ENCODE measurements at regions not wholly inside any gene's neighbourhood (a gene's known extent, or its start where the extent isn't known, plus 50 kb on each side); places are given as distances from the start of the nearest gene placed in this dataset.

GRCh38 chr3:190234621-190235020 is 87.6 kb downstream of the CLDN1 start:
- CTCF ChIA-PET: interaction anchor here (1.9 kb wide), 1 partner anchor 149 kb away, joined by 5 read pairs; no protein-coding TSS in a partner anchor
- Histone ChIP-seq H3K9ac (ENCODE audit: control insufficient read depth, insufficient read depth, low read length) (no peak overlapping the region), H3K36me3 (ENCODE audit: control insufficient read depth in 2 of 2, insufficient read depth in 2 of 2, low read length in 1 of 2) (no peaks in the 10 kb centered on the region), H3K9me3 (replicated peaks; ENCODE audit: control insufficient read depth, insufficient read depth, low read length) (no peaks in the 10 kb centered on the region), H3K79me2 (ENCODE audit: control insufficient read depth, insufficient read depth, low read length) (no peaks in the 10 kb centered on the region), H3K27ac (ENCODE audit: control insufficient read depth, insufficient read depth) (no peak overlapping the region), H3K4me3 (no peak overlapping the region), H2AFZ (ENCODE audit: control insufficient read depth, low read depth, low read length) (no peak overlapping the region), H4K20me1 (ENCODE audit: control insufficient read depth, insufficient read depth) (no peaks in the 10 kb centered on the region), H3K4me1 (ENCODE audit: control insufficient read depth, insufficient read depth, low read length) (no peaks in the 10 kb centered on the region), H3K4me2 (ENCODE audit: control insufficient read depth, insufficient read depth) (no peak overlapping the region), H3K27me3 (replicated peaks in 1 of 2; ENCODE audit: control insufficient read depth in 2 of 2, insufficient read depth in 2 of 2, low read length in 1 of 2) (no peaks in the 10 kb centered on the region)
- BruUV-seq (replicated peaks): no TSS peak
- no peak for ATAC-seq
- POLR2A ChIA-PET: no interaction called here
- SMC1A ChIA-PET (ENCODE audit: uncharacterized antibody, unreplicated experiment): interaction anchor here (1.6 to 2.5 kb wide), 2 partner anchors 24 to 32 kb away, joined by 5 to 8 read pairs; no protein-coding TSS in a partner anchor
- TF ChIP-seq HDAC2 (IDR thresholded peaks at IDR 0.05) (no peak), MEF2A (IDR thresholded peaks at IDR 0.05; ENCODE audit: insufficient read depth, low read depth, low read length) (no peak), NFYA (IDR thresholded peaks at IDR 0.05; ENCODE audit: borderline replicate concordance, low read depth, low read length) (no peak), IKZF2 (IDR thresholded peaks at IDR 0.05) (no peak), BRCA1 (IDR thresholded peaks at IDR 0.05; ENCODE audit: low read depth, low read length) (no peak), YY1 (IDR thresholded peaks at IDR 0.05; ENCODE audit: low read depth, low read length) (no peak), EGR1 (IDR thresholded peaks at IDR 0.05; ENCODE audit: borderline replicate concordance in 1 of 2, low read depth in 2 of 2, low read length in 2 of 2) (no peak), MYC (IDR thresholded peaks at IDR 0.05; ENCODE audit: insufficient read depth, insufficient read length, insufficient replicate concordance, low read length, severe bottlenecking) (no peak), ZZZ3 (IDR thresholded peaks at IDR 0.05; ENCODE audit: control insufficient read depth, insufficient read length, low read depth) (no peak), MEF2B (IDR thresholded peaks at IDR 0.05; ENCODE audit: partially characterized antibody, poor library complexity, severe bottlenecking) (no peak), ZBTB11 (CRISPR knock-in tag; IDR thresholded peaks at IDR 0.05) (no peak), CHD1 (IDR thresholded peaks at IDR 0.05; ENCODE audit: low read depth, low read length) (no peak), CBX3 (IDR thresholded peaks at IDR 0.05; ENCODE audit: borderline replicate concordance, low read depth) (no peak)
- TF ChIP-seq, protein P1, sequence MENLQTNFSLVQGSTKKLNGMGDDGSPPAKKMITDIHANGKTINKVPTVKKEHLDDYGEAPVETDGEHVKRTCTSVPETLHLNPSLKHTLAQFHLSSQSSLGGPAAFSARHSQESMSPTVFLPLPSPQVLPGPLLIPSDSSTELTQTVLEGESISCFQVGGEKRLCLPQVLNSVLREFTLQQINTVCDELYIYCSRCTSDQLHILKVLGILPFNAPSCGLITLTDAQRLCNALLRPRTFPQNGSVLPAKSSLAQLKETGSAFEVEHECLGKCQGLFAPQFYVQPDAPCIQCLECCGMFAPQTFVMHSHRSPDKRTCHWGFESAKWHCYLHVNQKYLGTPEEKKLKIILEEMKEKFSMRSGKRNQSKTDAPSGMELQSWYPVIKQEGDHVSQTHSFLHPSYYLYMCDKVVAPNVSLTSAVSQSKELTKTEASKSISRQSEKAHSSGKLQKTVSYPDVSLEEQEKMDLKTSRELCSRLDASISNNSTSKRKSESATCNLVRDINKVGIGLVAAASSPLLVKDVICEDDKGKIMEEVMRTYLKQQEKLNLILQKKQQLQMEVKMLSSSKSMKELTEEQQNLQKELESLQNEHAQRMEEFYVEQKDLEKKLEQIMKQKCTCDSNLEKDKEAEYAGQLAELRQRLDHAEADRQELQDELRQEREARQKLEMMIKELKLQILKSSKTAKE (IDR thresholded peaks at IDR 0.05; ENCODE audit: low read depth, poor library complexity, severe bottlenecking): no peak
- TF ChIP-seq, protein P2, sequence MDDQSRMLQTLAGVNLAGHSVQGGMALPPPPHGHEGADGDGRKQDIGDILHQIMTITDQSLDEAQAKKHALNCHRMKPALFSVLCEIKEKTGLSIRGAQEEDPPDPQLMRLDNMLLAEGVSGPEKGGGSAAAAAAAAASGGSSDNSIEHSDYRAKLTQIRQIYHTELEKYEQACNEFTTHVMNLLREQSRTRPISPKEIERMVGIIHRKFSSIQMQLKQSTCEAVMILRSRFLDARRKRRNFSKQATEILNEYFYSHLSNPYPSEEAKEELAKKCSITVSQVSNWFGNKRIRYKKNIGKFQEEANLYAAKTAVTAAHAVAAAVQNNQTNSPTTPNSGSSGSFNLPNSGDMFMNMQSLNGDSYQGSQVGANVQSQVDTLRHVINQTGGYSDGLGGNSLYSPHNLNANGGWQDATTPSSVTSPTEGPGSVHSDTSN (IDR thresholded peaks at IDR 0.05; ENCODE audit: insufficient replicate concordance, low read depth, low read length): no peak
- no peak for FAIRE-seq
- intact Hi-C loops (cut with micrococcal nuclease; ENCODE audit: unreplicated experiment) (no loop called here), in situ Hi-C loops (cut with MboI) (no loop called here)
- RAD21 ChIA-PET (ENCODE audit: unreplicated experiment): interaction anchor here (2.7 kb wide), 1 partner anchor 10 kb away, joined by 8 read pairs; no protein-coding TSS in a partner anchor
- 67% methylated on average over 3 of the region's 3 CpGs for WGBS (ENCODE audit: insufficient coverage, insufficient replicate concordance, low lambda C conversion rate, missing lambda C conversion rate)
- no peak for DNase-seq (ENCODE audit: low read depth, low spot score)

All from GM12878 (cell line).